WERI-Rb-1 (cell line): ENCODE measurements at regions not wholly inside any gene's neighbourhood (a gene's known extent, or its start where the extent isn't known, plus 50 kb on each side); places are given as distances from the start of the nearest gene placed in this dataset.
"Not testable (repeated sequence)": the region's sequence is repeated elsewhere in the genome, so short reads cannot be mapped to it uniquely, and the experiment has no call there.

Experiments used
- DNase-seq: peaks from one replicate; pipeline ENCODE4 v3.0.0-alpha.2; 2020
- H3K27ac ChIP-seq: fragments of 250-450 bp; sonication (Bioruptor Pico); 2 replicates; pipeline ENCODE4 v1.5.1; 2020; ENCODE audit warnings: mild to moderate bottlenecking, moderate library complexity
- H3K27me3 ChIP-seq: fragments of 250-450 bp; sonication (Bioruptor Pico); 2 replicates; pipeline ENCODE4 v1.5.1; 2021; ENCODE audit warnings: mild to moderate bottlenecking, low read depth, moderate library complexity; ENCODE audit not compliant: insufficient read depth, severe bottlenecking
- H3K36me3 ChIP-seq: fragments of 250-450 bp; sonication (Bioruptor Pico); 2 replicates; pipeline ENCODE4 v1.5.1; 2020; ENCODE audit warnings: mild to moderate bottlenecking, moderate library complexity
- H3K4me3 ChIP-seq: 2 replicates; pipeline ENCODE4 v1.5.1; 2011; ENCODE audit warnings: low read depth, mild to moderate bottlenecking, control low read depth, low read length
- H3K9me3 ChIP-seq: fragments of 250-450 bp; sonication (Bioruptor Pico); 2 replicates; pipeline ENCODE4 v1.5.1; 2021; ENCODE audit warnings: mild to moderate bottlenecking, moderate library complexity; ENCODE audit not compliant: severe bottlenecking
- TF ChIP-seq, protein P1 (sequence below): IDR thresholded peaks from 2 replicates; pipeline ENCODE4 v1.5.1; 2011; ENCODE audit warnings: low read depth, mild to moderate bottlenecking, control low read depth, inconsistent platforms, low read length

DNA sequence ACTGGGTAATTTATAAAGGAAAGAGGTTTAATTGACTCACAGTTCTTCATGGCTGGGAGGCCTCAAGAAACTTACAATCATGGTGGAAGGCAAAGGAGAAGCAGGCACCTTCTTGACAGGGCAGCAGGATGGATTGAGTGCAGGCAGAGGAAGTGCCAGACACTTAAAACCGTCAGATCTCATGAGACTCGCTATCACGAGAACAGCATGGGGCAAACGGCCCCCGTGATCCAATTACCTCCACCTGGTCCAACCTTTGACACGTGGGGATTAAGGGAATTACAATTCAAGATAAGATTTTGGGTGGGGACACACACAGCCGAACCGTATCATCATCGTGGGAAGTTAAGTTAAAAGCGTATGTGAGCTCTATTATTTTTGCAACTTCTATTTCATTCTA lies 71.4 kb upstream of the SYN3 start:
- Histone ChIP-seq H3K4me3 (no peak overlapping the region), H3K9me3 (no peaks in the 10 kb centered on the region), H3K27me3 (no peaks in the 10 kb centered on the region), H3K36me3 (no peaks in the 10 kb centered on the region), H3K27ac (no peak overlapping the region)
- peak; percentile 37 for DNase-seq
- TF ChIP-seq, protein P1, sequence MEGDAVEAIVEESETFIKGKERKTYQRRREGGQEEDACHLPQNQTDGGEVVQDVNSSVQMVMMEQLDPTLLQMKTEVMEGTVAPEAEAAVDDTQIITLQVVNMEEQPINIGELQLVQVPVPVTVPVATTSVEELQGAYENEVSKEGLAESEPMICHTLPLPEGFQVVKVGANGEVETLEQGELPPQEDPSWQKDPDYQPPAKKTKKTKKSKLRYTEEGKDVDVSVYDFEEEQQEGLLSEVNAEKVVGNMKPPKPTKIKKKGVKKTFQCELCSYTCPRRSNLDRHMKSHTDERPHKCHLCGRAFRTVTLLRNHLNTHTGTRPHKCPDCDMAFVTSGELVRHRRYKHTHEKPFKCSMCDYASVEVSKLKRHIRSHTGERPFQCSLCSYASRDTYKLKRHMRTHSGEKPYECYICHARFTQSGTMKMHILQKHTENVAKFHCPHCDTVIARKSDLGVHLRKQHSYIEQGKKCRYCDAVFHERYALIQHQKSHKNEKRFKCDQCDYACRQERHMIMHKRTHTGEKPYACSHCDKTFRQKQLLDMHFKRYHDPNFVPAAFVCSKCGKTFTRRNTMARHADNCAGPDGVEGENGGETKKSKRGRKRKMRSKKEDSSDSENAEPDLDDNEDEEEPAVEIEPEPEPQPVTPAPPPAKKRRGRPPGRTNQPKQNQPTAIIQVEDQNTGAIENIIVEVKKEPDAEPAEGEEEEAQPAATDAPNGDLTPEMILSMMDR, result no peak

DNA sequence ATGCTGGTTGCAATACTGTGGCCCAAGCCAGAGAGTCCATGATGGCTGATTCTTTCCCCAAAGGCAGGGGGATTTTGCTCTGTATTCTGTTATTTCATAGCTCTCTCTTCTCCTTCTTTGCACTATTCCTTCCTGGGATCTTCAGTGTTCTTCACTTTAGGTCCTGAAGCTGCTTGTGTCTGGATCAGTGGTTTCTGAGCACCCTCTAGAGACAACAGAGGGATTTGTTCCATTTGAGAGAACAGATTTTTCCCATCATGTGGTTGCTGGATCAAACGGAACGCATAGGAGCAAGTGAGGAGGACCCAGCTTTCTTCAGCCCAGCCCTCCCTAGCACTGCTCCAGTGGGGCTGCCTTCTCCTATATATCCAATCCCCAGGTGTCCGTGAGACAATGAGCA lies 68.7 kb upstream of the SYN3 start:
- H3K27ac ChIP-seq, result no peak overlapping the region
- no peaks in the 10 kb centered on the region for H3K27me3 ChIP-seq
- no peaks in the 10 kb centered on the region for H3K36me3 ChIP-seq
- peak; percentile 28 for DNase-seq
- no peaks in the 10 kb centered on the region for H3K9me3 ChIP-seq
- TF ChIP-seq, protein P1, result peak; percentile 60
- H3K4me3 ChIP-seq, result no peak overlapping the region

DNA sequence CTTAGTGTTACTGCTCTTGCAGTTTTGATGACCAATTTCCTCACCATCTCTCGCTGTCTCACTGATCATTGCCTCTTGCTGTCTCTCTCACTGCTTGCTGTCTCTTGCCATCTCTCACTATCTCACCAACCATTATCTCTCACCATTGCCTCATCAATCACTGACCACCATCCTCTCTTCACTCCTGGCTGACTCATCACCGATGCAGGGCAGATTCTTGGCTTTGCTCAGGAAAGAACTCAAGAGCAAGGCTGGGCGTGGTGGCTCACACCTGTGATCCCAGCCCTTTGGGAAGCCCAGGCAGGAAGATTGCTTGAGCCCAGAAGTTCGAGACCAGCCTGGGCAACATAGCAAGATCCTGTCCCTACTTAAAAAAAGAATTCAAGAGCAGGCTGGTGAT lies 66.3 kb upstream of the SYN3 start:
- TF ChIP-seq, protein P1, result no peak
- Histone ChIP-seq H3K4me3 (no peak overlapping the region), H3K27ac (no peak overlapping the region), H3K9me3 (no peaks in the 10 kb centered on the region), H3K36me3 (no peaks in the 10 kb centered on the region), H3K27me3 (no peaks in the 10 kb centered on the region)
- no peak for DNase-seq

DNA sequence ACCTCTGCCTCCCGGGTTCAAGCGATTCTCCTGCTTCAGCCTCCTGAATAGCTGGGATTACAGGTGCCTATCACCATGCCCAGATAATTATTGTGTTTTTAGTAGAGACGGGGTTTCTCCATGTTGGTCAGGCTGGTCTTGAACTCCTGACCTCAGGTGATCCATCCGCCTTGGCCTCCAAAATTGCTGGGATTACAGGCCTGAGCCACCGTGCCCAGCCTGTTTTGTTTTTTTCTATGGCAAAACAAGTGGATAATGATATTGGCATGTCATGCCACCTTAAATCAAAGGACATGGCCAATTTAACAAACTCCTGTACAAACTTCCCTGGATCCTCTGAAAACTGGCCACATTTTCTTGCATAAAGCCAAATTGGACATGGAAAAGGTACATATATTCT lies 64.3 kb upstream of the SYN3 start:
- not testable (repeated sequence) for H3K36me3 ChIP-seq, H3K4me3 ChIP-seq, H3K27me3 ChIP-seq, DNase-seq, H3K9me3 ChIP-seq, H3K27ac ChIP-seq

DNA sequence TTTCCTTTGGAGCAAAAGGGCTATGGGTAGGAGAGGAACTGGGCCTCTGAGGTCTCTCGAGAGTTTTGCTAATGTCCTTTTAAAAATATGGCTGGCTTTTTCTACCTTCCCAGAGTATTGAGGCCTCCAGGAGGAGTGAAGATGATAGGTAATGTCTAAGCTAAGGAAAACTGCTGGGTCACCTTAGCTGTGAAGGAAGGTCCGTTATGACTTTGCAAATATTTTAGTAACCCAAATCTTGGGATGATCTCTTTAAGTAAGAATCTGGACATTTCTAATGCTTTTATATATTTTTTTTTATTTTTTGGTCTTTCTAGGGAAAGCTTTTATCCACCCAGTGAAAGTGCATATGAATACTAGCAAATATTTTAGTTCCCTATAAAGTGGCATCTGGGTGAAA lies 60.9 kb upstream of the SYN3 start:
- H3K9me3 ChIP-seq, result no peaks in the 10 kb centered on the region
- TF ChIP-seq, protein P1, result no peak
- no peaks in the 10 kb centered on the region for H3K36me3 ChIP-seq
- no peak overlapping the region for H3K27ac ChIP-seq
- H3K27me3 ChIP-seq, result no peaks in the 10 kb centered on the region
- no peak for DNase-seq
- no peak overlapping the region for H3K4me3 ChIP-seq

DNA sequence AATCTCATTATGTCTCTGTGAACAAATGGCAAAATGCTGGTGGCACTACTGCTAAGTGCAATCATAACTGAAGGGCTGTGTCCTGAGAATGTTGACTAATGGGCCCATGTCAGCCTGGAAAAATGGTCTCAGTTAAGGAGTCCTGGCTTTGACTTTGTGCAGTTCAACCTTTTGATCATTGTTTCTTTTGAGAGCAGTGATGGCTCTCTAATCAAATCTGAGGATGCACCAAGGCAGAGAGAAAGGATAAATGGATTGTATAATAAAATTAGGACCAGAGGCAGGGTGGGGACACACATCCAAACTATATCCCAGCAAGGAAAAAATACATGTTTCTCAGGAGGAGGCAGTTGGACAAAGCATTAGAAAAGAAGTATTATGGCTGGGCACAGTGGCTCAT lies 59.6 kb upstream of the SYN3 start:
- Histone ChIP-seq H3K4me3 (no peak overlapping the region), H3K27ac (no peak overlapping the region), H3K9me3 (no peaks in the 10 kb centered on the region), H3K27me3 (no peaks in the 10 kb centered on the region), H3K36me3 (no peaks in the 10 kb centered on the region)
- no peak for DNase-seq
- TF ChIP-seq, protein P1, result no peak
